22Rv1 (cell line): ENCODE measurements at regions not wholly inside any gene's neighbourhood (a gene's known extent, or its start where the extent isn't known, plus 50 kb on each side); places are given as distances from the start of the nearest gene placed in this dataset.

ENCODE experiments used
- ZFX ChIP-seq: fragments of 450-650 bp; IDR thresholded peaks from 2 replicates; pipeline ENCODE4 v1.6.1; 2017; ENCODE audit warnings: antibody characterized with exemption, borderline replicate concordance
- TF ChIP-seq, protein P1 (sequence below): fragments of 450-650 bp; IDR thresholded peaks from 2 replicates; pipeline ENCODE4 v1.5.1; 2017; ENCODE audit warnings: mild to moderate bottlenecking

- TF ChIP-seq, protein P1, sequence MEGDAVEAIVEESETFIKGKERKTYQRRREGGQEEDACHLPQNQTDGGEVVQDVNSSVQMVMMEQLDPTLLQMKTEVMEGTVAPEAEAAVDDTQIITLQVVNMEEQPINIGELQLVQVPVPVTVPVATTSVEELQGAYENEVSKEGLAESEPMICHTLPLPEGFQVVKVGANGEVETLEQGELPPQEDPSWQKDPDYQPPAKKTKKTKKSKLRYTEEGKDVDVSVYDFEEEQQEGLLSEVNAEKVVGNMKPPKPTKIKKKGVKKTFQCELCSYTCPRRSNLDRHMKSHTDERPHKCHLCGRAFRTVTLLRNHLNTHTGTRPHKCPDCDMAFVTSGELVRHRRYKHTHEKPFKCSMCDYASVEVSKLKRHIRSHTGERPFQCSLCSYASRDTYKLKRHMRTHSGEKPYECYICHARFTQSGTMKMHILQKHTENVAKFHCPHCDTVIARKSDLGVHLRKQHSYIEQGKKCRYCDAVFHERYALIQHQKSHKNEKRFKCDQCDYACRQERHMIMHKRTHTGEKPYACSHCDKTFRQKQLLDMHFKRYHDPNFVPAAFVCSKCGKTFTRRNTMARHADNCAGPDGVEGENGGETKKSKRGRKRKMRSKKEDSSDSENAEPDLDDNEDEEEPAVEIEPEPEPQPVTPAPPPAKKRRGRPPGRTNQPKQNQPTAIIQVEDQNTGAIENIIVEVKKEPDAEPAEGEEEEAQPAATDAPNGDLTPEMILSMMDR: no peak
- TF ChIP-seq ZFX: no peak
Measured at GRCh38 chr13:67343777-67344176, 113.6 kb upstream of the PCDH9 start.
